ENCODE measurements at regions not wholly inside any gene's neighbourhood (a gene's known extent, or its start where the extent isn't known, plus 50 kb on each side); places are given as distances from the start of the nearest gene placed in this dataset.
"Not testable (repeated sequence)": the region's sequence is repeated elsewhere in the genome, so short reads cannot be mapped to it uniquely, and the experiment has no call there.

GRCh38 chr20:56761393-56761792 is 132.3 kb downstream of the TFAP2C start:
- no peak for DNase-seq (ENCODE audit: missing footprints)
- no peak for ATAC-seq
- intact Hi-C loops (cut with DNase I): no loop called here

- intact Hi-C loops (cut with DNase I): no loop called here
- ATAC-seq (no peak), DNase-seq (ENCODE audit: missing footprints) (no peak)
Observed at GRCh38 chr20:56762401-56762800, 133.3 kb downstream of the TFAP2C start.

GRCh38 chr20:56762829-56763228 is 133.7 kb downstream of the TFAP2C start:
- ATAC-seq (no peak), DNase-seq (ENCODE audit: missing footprints) (no peak)
- intact Hi-C loops (cut with DNase I): no loop called here

GRCh38 chr20:56764671-56765070 is 135.6 kb downstream of the TFAP2C start:
- DNase-seq (ENCODE audit: missing footprints) (no peak), ATAC-seq (no peak)
- intact Hi-C loops (cut with DNase I): no loop called here

- ATAC-seq (no peak), DNase-seq (ENCODE audit: missing footprints) (no peak)
- intact Hi-C loops (cut with DNase I): no loop called here
Observed at GRCh38 chr20:56765172-56766073, 136.3 kb downstream of the TFAP2C start.

- intact Hi-C loops (cut with DNase I): no loop called here
- ATAC-seq (no peak), DNase-seq (ENCODE audit: missing footprints) (no peak)
Observed at GRCh38 chr20:56766528-56766927, 137.4 kb downstream of the TFAP2C start.

- no peak for DNase-seq (ENCODE audit: missing footprints)
- intact Hi-C loops (cut with DNase I): no loop called here
- ATAC-seq: no peak
Observed at GRCh38 chr20:56769921-56770600, 141.0 kb downstream of the TFAP2C start.

GRCh38 chr20:56773749-56774148 is 144.6 kb downstream of the TFAP2C start:
- intact Hi-C loops (cut with DNase I): no loop called here
- ATAC-seq (no peak), DNase-seq (ENCODE audit: missing footprints) (no peak)

- ATAC-seq: no peak
- intact Hi-C loops (cut with DNase I): no loop called here
Observed at GRCh38 chr20:56774873-56775272, 145.8 kb downstream of the TFAP2C start.

GRCh38 chr20:56776345-56776744 is 147.2 kb downstream of the TFAP2C start:
- DNase-seq (ENCODE audit: missing footprints) (no peak), ATAC-seq (no peak)
- intact Hi-C loops (cut with DNase I): no loop called here

More at GRCh38 chr20:56774873-56775272, 145.8 kb downstream of the TFAP2C start:
- DNase-seq (ENCODE audit: missing footprints): no peak

- ATAC-seq (peak; percentile 48), DNase-seq (ENCODE audit: missing footprints) (no peak)
Observed at GRCh38 chr20:56778765-56779195, 149.7 kb downstream of the TFAP2C start.

GRCh38 chr20:56779452-56780143 is 150.5 kb downstream of the TFAP2C start:
- ATAC-seq (no peak), DNase-seq (ENCODE audit: missing footprints) (no peak)
- intact Hi-C loops (cut with DNase I): no loop called here

More at GRCh38 chr20:56778765-56779195, 149.7 kb downstream of the TFAP2C start:
- intact Hi-C loops (cut with DNase I): no loop called here

GRCh38 chr20:56780266-56780665 is 151.2 kb downstream of the TFAP2C start:
- ATAC-seq: no peak
- DNase-seq (ENCODE audit: missing footprints): no peak
- intact Hi-C loops (cut with DNase I): no loop called here

- DNase-seq (ENCODE audit: missing footprints): no peak
- ATAC-seq: no peak
- intact Hi-C loops (cut with DNase I): no loop called here
Observed at GRCh38 chr20:56781108-56781739, 152.1 kb downstream of the TFAP2C start.

GRCh38 chr20:56781987-56782560 is 153.0 kb downstream of the TFAP2C start:
- intact Hi-C loops (cut with DNase I); DNase-seq (ENCODE audit: missing footprints); ATAC-seq: not testable (repeated sequence)

- DNase-seq (ENCODE audit: missing footprints); ATAC-seq; intact Hi-C loops (cut with DNase I): not testable (repeated sequence)
Observed at GRCh38 chr20:56782814-56783213, 153.7 kb downstream of the TFAP2C start.

- intact Hi-C loops (cut with DNase I): no loop called here
- no peak for ATAC-seq
- DNase-seq (ENCODE audit: missing footprints): no peak
Observed at GRCh38 chr20:56783826-56784225, 154.7 kb downstream of the TFAP2C start.

- intact Hi-C loops (cut with DNase I): no loop called here
- ATAC-seq (no peak), DNase-seq (ENCODE audit: missing footprints) (no peak)
Observed at GRCh38 chr20:56786503-56786902, 157.4 kb downstream of the TFAP2C start.
